SK-N-SH (cell line): ENCODE measurements at regions not wholly inside any gene's neighbourhood (a gene's known extent, or its start where the extent isn't known, plus 50 kb on each side); places are given as distances from the start of the nearest gene placed in this dataset.

Experiments used
- CTCF ChIP-seq: fragments of 200-600 bp; sonication (generic); IDR thresholded peaks from 2 replicates; pipeline ENCODE4 v1.6.1; 2017; ENCODE audit warnings: antibody characterized with exemption, mild to moderate bottlenecking, moderate library complexity
- ELF1 ChIP-seq: IDR thresholded peaks from 2 replicates; pipeline ENCODE4 v1.4.0; 2012
- EP300 ChIP-seq, 2 experiments: IDR thresholded peaks; 2 replicates each; pipeline versions ENCODE4 v1.4.0 to v1.6.1; 2012; ENCODE audit warnings: borderline replicate concordance in 1 of 2, low read depth in 1 of 2, low read length in 1 of 2
- FOXM1 ChIP-seq: IDR thresholded peaks from 2 replicates; pipeline ENCODE4 v1.4.0; 2012; ENCODE audit warnings: low read depth, mild to moderate bottlenecking
- GABPA ChIP-seq: IDR thresholded peaks from 2 replicates; pipeline ENCODE4 v1.4.0; 2012; ENCODE audit warnings: low read depth, mild to moderate bottlenecking
- RAD21 ChIP-seq: IDR thresholded peaks from 2 replicates; pipeline ENCODE4 v1.6.1; 2012; ENCODE audit warnings: mild to moderate bottlenecking, low read length
- USF2 ChIP-seq: fragments of 150-350 bp; IDR thresholded peaks from 2 replicates; pipeline ENCODE4 v1.6.1; 2017; ENCODE audit warnings: antibody characterized with exemption, low read length, low read depth, borderline replicate concordance
- TF ChIP-seq, protein P1 (sequence below): IDR thresholded peaks from 2 replicates; pipeline ENCODE4 v1.4.0; 2012; ENCODE audit warnings: low read depth

DNA sequence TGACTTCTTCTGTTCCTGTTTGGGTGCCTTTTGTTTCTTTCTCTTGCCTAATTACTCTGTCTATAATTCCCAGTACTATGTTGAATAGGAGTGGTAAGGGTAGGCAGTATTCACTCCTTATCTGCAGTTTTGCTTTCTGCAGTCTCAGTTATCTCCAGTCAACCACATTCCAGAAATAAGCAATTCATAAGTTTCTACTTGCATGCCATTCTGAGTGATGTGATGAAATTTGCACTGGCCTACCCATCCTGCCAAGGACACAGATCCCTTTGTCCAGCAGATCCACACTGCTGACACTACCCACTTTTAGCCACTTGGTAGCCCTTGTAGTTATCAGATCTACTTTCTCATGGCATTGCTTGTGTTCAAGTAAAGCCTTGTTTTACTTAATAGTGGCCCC, 971.6 kb upstream of the INTU start:
- TF ChIP-seq CTCF (no peak), USF2 (no peak), FOXM1 (no peak), RAD21 (no peak), GABPA (no peak), EP300 (IDR thresholded peaks at IDR 0.05; ENCODE audit: borderline replicate concordance in 1 of 2, low read depth in 1 of 2, low read length in 1 of 2) (no peak), ELF1 (no peak)
- TF ChIP-seq, protein P1, sequence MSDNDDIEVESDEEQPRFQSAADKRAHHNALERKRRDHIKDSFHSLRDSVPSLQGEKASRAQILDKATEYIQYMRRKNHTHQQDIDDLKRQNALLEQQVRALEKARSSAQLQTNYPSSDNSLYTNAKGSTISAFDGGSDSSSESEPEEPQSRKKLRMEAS: no peak
